Right lobe of liver (tissue), 6 donors: ENCODE measurements at regions not wholly inside any gene's neighbourhood (a gene's known extent, or its start where the extent isn't known, plus 50 kb on each side); places are given as distances from the start of the nearest gene placed in this dataset.

Experiments
- ATAC-seq, 4 donors: fragments of 200-7000 bp; cut with Tn5 transposase; one replicate each; pipeline ENCODE4 v1.9.1; 2020; ENCODE audit warnings: mild to moderate bottlenecking in 4 of 4, moderate library complexity in 4 of 4
- DNase-seq, 3 donors: peaks; one replicate each; pipeline ENCODE4 v3.0.0-alpha.2; 2020
- H3K27ac ChIP-seq, 3 donors: fragments of 200-600 bp; one replicate each; pipeline ENCODE4 v1.8.0; 2022
- H3K27me3 ChIP-seq, 2 donors: fragments of 200-600 bp; one replicate each; pipeline ENCODE4 v1.8.0; 2022
- H3K36me3 ChIP-seq, 4 donors: fragments of 200-600 bp; sonication (generic) in 1 of 4; one replicate each; pipeline versions ENCODE4 v1.5.1 to v1.8.0; 2017 to 2022; ENCODE audit warnings: control low read depth in 1 of 4
- H3K4me1 ChIP-seq, 4 donors: fragments of 200-600 bp; sonication (generic) in 1 of 4; one replicate each; pipeline versions ENCODE4 v1.5.1 to v1.8.0; 2017 to 2022; ENCODE audit warnings: control low read depth in 1 of 4
- H3K4me3 ChIP-seq, 3 donors: fragments of 200-600 bp; one replicate each; pipeline ENCODE4 v1.8.0; 2022
- H3K9me3 ChIP-seq, 4 donors: fragments of 200-600 bp; sonication (generic) in 1 of 4; one replicate each; pipeline versions ENCODE4 v1.5.1 to v1.8.0; 2017 to 2022; ENCODE audit warnings: control low read depth in 1 of 4
- POLR2A ChIP-seq: fragments of 450-650 bp; IDR thresholded peaks from one replicate; pipeline ENCODE4 v1.6.1; 2017; ENCODE audit warnings: antibody characterized with exemption, mild to moderate bottlenecking
- WGBS: methylation state at CpG from one replicate; pipeline ENCODE4 v1.1.6; 2018; ENCODE audit warnings: low coverage, low lambda C conversion rate; ENCODE audit not compliant: insufficient coverage; ENCODE audit errors: missing lambda C conversion rate; 5-methylcytosine and 5-hydroxymethylcytosine counted together
- intact Hi-C, 2 donors: fragments of 100-400 bp; cut with DNase I; formaldehyde crosslinking; loops; one replicate each; pipeline versions ENCODE4 v1.11.2 to v1.14.1; 2022
- TF ChIP-seq, protein P1 (sequence below), 4 donors: fragments of 200-600 bp in 3 of 4; fragments of 450-650 bp in 1 of 4; IDR thresholded peaks; one replicate each; pipeline versions ENCODE4 v1.5.1 to v1.8.0; 2016 to 2022; ENCODE audit warnings: antibody characterized with exemption in 4 of 4, mild to moderate bottlenecking in 2 of 4
- donor health status: DM: no; HTN: yes; CAD: no.
- donor health status: DM: no; HTN: no; CAD: no.
- donor health status: DM: no; HTN: no; CAD: no.
- donor health status: DM: no; HTN: yes; CAD: no.
- donor health status: DM: no; HTN: yes; CAD: no.

DNA sequence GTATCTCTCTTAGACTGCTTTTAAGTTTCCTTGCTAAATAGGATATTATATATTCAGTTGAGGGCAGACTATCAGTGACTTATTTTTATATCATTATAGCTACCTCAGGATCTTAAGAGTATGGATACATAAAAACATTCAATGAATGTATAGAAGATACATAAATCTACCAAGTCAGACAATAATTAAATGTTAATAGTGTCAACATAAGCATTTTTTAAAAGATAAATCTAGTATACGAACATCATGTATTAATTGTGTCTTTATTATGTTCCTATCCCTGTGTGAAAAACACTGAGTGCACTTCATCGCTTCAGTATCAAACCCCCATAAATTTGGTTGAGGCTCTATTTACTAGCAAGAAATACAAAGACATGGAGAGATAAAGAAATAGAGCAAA is 242.8 kb downstream of the CRPPA start:
- TF ChIP-seq, protein P1, sequence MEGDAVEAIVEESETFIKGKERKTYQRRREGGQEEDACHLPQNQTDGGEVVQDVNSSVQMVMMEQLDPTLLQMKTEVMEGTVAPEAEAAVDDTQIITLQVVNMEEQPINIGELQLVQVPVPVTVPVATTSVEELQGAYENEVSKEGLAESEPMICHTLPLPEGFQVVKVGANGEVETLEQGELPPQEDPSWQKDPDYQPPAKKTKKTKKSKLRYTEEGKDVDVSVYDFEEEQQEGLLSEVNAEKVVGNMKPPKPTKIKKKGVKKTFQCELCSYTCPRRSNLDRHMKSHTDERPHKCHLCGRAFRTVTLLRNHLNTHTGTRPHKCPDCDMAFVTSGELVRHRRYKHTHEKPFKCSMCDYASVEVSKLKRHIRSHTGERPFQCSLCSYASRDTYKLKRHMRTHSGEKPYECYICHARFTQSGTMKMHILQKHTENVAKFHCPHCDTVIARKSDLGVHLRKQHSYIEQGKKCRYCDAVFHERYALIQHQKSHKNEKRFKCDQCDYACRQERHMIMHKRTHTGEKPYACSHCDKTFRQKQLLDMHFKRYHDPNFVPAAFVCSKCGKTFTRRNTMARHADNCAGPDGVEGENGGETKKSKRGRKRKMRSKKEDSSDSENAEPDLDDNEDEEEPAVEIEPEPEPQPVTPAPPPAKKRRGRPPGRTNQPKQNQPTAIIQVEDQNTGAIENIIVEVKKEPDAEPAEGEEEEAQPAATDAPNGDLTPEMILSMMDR (IDR thresholded peaks at IDR 0.05) = no peak
- TF ChIP-seq POLR2A = no peak
- no peaks in the 10 kb centered on the region for H3K4me1 ChIP-seq
- no peaks in the 10 kb centered on the region for H3K27me3 ChIP-seq
- no peaks in the 10 kb centered on the region for H3K9me3 ChIP-seq
- intact Hi-C loops = no loop called here
- no peak overlapping the region for H3K27ac ChIP-seq
- no peak overlapping the region for H3K4me3 ChIP-seq
- DNase-seq = no peak
- no peaks in the 10 kb centered on the region for H3K36me3 ChIP-seq
- WGBS = 86% methylated on average over 2 of the region's 2 CpGs
- no peak for ATAC-seq

DNA sequence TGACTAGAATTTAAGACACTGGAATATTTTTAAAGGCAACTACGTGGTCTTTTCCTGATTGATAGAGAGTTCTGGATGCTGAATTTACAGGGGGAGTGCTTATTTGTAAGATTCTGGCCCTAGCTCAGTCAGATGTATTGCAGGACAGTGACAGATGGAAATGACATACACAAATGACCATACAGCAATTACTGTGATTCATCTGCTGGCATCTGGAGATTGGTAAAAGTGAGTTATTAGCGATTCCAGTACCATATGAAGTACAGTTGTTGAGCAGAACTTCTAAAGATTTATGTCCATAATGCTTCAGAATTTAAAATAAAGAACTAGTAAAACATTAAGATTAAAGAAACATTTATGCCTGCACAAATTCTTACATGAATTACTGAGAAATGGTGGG is 243.2 kb downstream of the CRPPA start:
- Histone ChIP-seq H3K9me3 (no peaks in the 10 kb centered on the region), H3K4me3 (no peak overlapping the region), H3K27ac (no peak overlapping the region), H3K4me1 (no peaks in the 10 kb centered on the region), H3K36me3 (no peaks in the 10 kb centered on the region), H3K27me3 (no peaks in the 10 kb centered on the region)
- TF ChIP-seq, protein P1 (IDR thresholded peaks at IDR 0.05) = no peak
- TF ChIP-seq POLR2A = no peak
- DNase-seq (no peak), ATAC-seq (no peak)
- intact Hi-C loops = no loop called here
- WGBS = 73% methylated on average over 2 of the region's 2 CpGs

DNA sequence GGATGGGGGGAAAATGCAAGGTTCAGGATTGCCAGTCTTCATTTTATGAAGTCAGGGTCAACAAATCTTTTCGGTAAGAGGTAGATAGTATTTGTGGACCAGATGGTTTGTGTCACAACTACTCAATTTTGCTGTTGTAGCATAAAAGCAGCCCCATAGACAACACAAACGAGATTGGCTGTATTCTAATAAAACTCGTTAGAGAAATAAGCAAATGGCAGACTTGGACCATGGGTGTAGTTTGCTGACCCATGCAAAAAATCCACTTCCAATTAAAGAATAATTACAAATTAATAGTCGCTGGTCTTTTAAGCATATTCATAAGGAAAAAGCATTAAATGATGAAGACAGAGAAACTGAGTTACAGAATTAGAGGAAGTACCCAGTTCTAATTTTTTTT is 247.1 kb downstream of the CRPPA start:
- 79% methylated on average over 4 of the region's 4 CpGs for WGBS
- Histone ChIP-seq H3K4me1 (no peaks in the 10 kb centered on the region), H3K27me3 (no peaks in the 10 kb centered on the region), H3K36me3 (no peaks in the 10 kb centered on the region), H3K27ac (no peak overlapping the region), H3K4me3 (no peak overlapping the region), H3K9me3 (no peaks in the 10 kb centered on the region)
- ATAC-seq = no peak
- TF ChIP-seq POLR2A = no peak
- intact Hi-C loops = no loop called here
- no peak for DNase-seq

DNA sequence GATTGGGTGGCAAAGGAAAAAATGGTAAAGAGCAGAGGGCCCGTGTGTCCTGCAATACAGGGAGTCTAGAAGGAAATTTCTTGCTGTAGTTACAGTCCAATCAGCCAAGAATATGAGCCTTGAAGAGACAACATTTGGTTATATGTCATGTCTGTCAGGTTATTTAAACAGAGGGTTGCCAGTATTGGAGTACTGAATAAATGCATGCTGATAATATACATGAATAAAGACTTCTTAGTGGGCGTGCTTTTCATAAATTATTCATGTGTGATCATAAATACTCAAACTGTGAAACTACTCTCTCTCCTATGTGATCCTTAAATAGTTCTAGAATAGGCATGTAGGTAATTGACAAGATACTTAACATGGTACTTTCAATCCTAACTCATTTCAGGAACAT is 249.0 kb downstream of the CRPPA start:
- DNase-seq (no peak), ATAC-seq (no peak)
- H3K27me3 ChIP-seq = no peaks in the 10 kb centered on the region
- H3K4me3 ChIP-seq = no peak overlapping the region
- no peaks in the 10 kb centered on the region for H3K4me1 ChIP-seq
- intact Hi-C loops = no loop called here
- TF ChIP-seq, protein P1 (IDR thresholded peaks at IDR 0.05) = no peak
- no peak for TF ChIP-seq POLR2A
- H3K9me3 ChIP-seq = no peaks in the 10 kb centered on the region
- 84% methylated on average over 2 of the region's 2 CpGs for WGBS
- no peaks in the 10 kb centered on the region for H3K36me3 ChIP-seq
- no peak overlapping the region for H3K27ac ChIP-seq

DNA sequence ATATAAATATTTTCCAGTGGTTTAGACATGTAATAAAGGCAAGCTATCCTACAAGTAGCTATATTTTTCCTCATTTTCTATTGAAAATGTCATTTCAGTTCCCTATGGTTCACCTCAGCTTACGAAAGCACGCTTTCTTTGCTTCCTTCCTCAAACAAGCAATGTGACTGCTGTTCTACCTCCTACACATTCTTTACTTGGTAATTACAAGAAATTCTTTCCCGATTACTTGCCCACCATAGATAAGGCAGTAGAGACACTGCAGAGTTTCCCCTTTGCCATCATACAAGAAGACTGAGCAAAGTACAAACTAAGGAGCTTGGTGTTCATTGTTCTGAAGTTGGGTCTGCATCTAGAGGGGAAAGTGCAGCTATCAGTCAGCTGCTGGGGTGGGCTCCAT is 249.4 kb downstream of the CRPPA start:
- H3K27me3 ChIP-seq = no peaks in the 10 kb centered on the region
- ATAC-seq = no peak
- WGBS = 81% methylated on average over 3 of the region's 3 CpGs
- H3K27ac ChIP-seq = no peak overlapping the region
- no peaks in the 10 kb centered on the region for H3K36me3 ChIP-seq
- no peak for DNase-seq
- no peaks in the 10 kb centered on the region for H3K9me3 ChIP-seq
- no peak overlapping the region for H3K4me3 ChIP-seq
- TF ChIP-seq, protein P1 (IDR thresholded peaks at IDR 0.05) = no peak
- TF ChIP-seq POLR2A = no peak
- intact Hi-C loops = no loop called here
- no peaks in the 10 kb centered on the region for H3K4me1 ChIP-seq
